Kidney (tissue), 13 donors: ENCODE measurements at regions not wholly inside any gene's neighbourhood (a gene's known extent, or its start where the extent isn't known, plus 50 kb on each side); places are given as distances from the start of the nearest gene placed in this dataset.

ENCODE experiments used
- DNase-seq, 5 donors: peaks; one replicate each; pipeline ENCODE4 v3.0.0-alpha.2; 2013 to 2020
- FAIRE-seq: peaks from 2 replicates; lab custom pipeline; 2012; peaks lifted over from hg19 to GRCh38; lab: Jason Lieb, UNC
- H3K27ac ChIP-seq, 2 donors: one replicate each; pipeline ENCODE4 v1.7.0; 2013; ENCODE audit warnings: low read depth in 2 of 2, low read length in 2 of 2, inconsistent platforms in 1 of 2
- H3K27me3 ChIP-seq: one replicate; pipeline ENCODE4 v1.7.1; 2013; ENCODE audit warnings: low read length, inconsistent platforms; ENCODE audit not compliant: control insufficient read depth, insufficient read depth
- H3K36me3 ChIP-seq, 3 donors: one replicate each; pipeline versions ENCODE4 v1.7.0 to v1.7.1; 2013; ENCODE audit warnings: low read length in 3 of 3, control low read depth in 1 of 3, inconsistent platforms in 1 of 3; ENCODE audit not compliant: insufficient read depth in 3 of 3, control insufficient read depth in 2 of 3
- H3K4me1 ChIP-seq, 3 donors: one replicate each; pipeline versions ENCODE4 v1.7.0 to v1.7.1; 2013; ENCODE audit warnings: low read length in 3 of 3, inconsistent platforms in 1 of 3, low read depth in 1 of 3; ENCODE audit not compliant: control insufficient read depth in 2 of 3, insufficient read depth in 2 of 3
- H3K4me3 ChIP-seq, 3 donors: one replicate each; pipeline versions ENCODE4 v1.7.0 to v1.8.1; 2013; ENCODE audit warnings: low read length in 3 of 3, control low read depth in 1 of 3, inconsistent platforms in 1 of 3
- H3K9ac ChIP-seq, 3 donors: one replicate each; pipeline versions ENCODE4 v1.7.0 to v1.7.1; 2013; ENCODE audit warnings: low read length in 3 of 3, control low read depth in 1 of 3, inconsistent platforms in 1 of 3
- H3K9me3 ChIP-seq, 3 donors: one replicate each; pipeline versions ENCODE4 v1.7.0 to v1.7.1; 2013; ENCODE audit warnings: low read length in 3 of 3, control low read depth in 1 of 3, inconsistent platforms in 1 of 3; ENCODE audit not compliant: control insufficient read depth in 2 of 3, insufficient read depth in 1 of 3
- CTCF ChIP-seq: IDR thresholded peaks from 3 replicates; pipeline ENCODE4 v1.5.1; 2012; ENCODE audit warnings: mild to moderate bottlenecking, moderate library complexity, borderline replicate concordance; ENCODE audit not compliant: insufficient read depth; ENCODE audit errors: extremely low read depth
- intact Hi-C: fragments of 100-400 bp; cut with DNase I; formaldehyde crosslinking; loops from one replicate; pipeline ENCODE4 v1.11.1; 2022
- donor health status: control.
- donor health status: control.
- donor health status: control.
- donor health status: control.
- donor health status: control.
- donor health status: DM: yes; HTN: yes; CAD: no.
- donor health status: Normal renal cell carcinoma (clear cell type).

GRCh38 chr19:30268601-30269000, 103.6 kb upstream of the ZNF536 start:
- peaks cover 0 to 13% (median 0%) of the 10 kb centered on the region in 3 donors for H3K9me3 ChIP-seq
- intact Hi-C loops = no loop called here
- no peak for TF ChIP-seq CTCF
- DNase-seq (peak in 2 of 5 donors; percentile 38 to 65), FAIRE-seq (no peak)
- no peaks in the 10 kb centered on the region for H3K36me3 ChIP-seq
- H3K4me1 ChIP-seq = no peaks in the 10 kb centered on the region
- no peak overlapping the region for H3K27ac ChIP-seq
- no peak overlapping the region for H3K4me3 ChIP-seq
- H3K9ac ChIP-seq = no peak overlapping the region
- H3K27me3 ChIP-seq = no peaks in the 10 kb centered on the region

- no peak for TF ChIP-seq CTCF
- Histone ChIP-seq H3K9ac (no peak overlapping the region), H3K9me3 (peaks cover 0 to 13% (median 0%) of the 10 kb centered on the region in 3 donors), H3K36me3 (no peaks in the 10 kb centered on the region), H3K4me3 (no peak overlapping the region), H3K27me3 (no peaks in the 10 kb centered on the region), H3K4me1 (no peaks in the 10 kb centered on the region), H3K27ac (no peak overlapping the region)
- FAIRE-seq = no peak
- intact Hi-C loops = no loop called here
- no peak for DNase-seq
These were observed 102.5 kb upstream of the ZNF536 start for GRCh38 chr19:30269638-30270037.

GRCh38 chr19:30271816-30272215, 100.4 kb upstream of the ZNF536 start:
- Histone ChIP-seq H3K27ac (no peak overlapping the region), H3K9ac (no peak overlapping the region), H3K9me3 (peaks cover 0 to 13% (median 0%) of the 10 kb centered on the region in 3 donors), H3K27me3 (no peaks in the 10 kb centered on the region), H3K4me1 (no peaks in the 10 kb centered on the region), H3K36me3 (no peaks in the 10 kb centered on the region), H3K4me3 (no peak overlapping the region)
- FAIRE-seq = no peak
- intact Hi-C loops = no loop called here
- no peak for DNase-seq
- TF ChIP-seq CTCF = no peak

GRCh38 chr19:30272554-30272953, 99.6 kb upstream of the ZNF536 start:
- Histone ChIP-seq H3K9ac (no peak overlapping the region), H3K9me3 (peaks cover 0 to 13% (median 0%) of the 10 kb centered on the region in 3 donors), H3K36me3 (no peaks in the 10 kb centered on the region), H3K27me3 (no peaks in the 10 kb centered on the region), H3K4me3 (no peak overlapping the region), H3K27ac (no peak overlapping the region), H3K4me1 (no peaks in the 10 kb centered on the region)
- no peak for FAIRE-seq
- no peak for TF ChIP-seq CTCF
- no peak for DNase-seq
- intact Hi-C loops = no loop called here
